Stimulated activated CD8-positive, alpha-beta memory T cell treated with anti-CD3 and anti-CD28 coated beads, Interleukin-7, amount 100 ng/mL, for 48 hours (primary cell): ENCODE measurements at regions not wholly inside any gene's neighbourhood (a gene's known extent, or its start where the extent isn't known, plus 50 kb on each side); places are given as distances from the start of the nearest gene placed in this dataset.
"Not testable (repeated sequence)": the region's sequence is repeated elsewhere in the genome, so short reads cannot be mapped to it uniquely, and the experiment has no call there.

Experiments
- DNase-seq, 2 donors: peaks; one replicate each; pipeline ENCODE4 v3.0.0-alpha.2; 2020; ENCODE audit warnings: low read depth in 1 of 2; ENCODE audit errors: extremely low read depth in 1 of 2

GRCh38 chr5:6115852-6116251 is 262.5 kb downstream of the MED10 start:
- DNase-seq, result no peak

- DNase-seq, result no peak
Observed at GRCh38 chr5:6112538-6112937, 265.8 kb downstream of the MED10 start.

- no peak for DNase-seq
Observed at GRCh38 chr5:6112125-6112524, 266.2 kb downstream of the MED10 start.

GRCh38 chr5:6111131-6111530 is 267.2 kb downstream of the MED10 start:
- no peak for DNase-seq

GRCh38 chr5:6110441-6111005 is 267.8 kb downstream of the MED10 start:
- DNase-seq, result no peak

- no peak for DNase-seq
Observed at GRCh38 chr5:6108981-6109825, 269.1 kb downstream of the MED10 start.

GRCh38 chr5:6108540-6108848 is 269.9 kb downstream of the MED10 start:
- DNase-seq, result no peak

- DNase-seq, result no peak
Observed at GRCh38 chr5:6107675-6108539, 270.4 kb downstream of the MED10 start.

GRCh38 chr5:6106756-6107155 is 271.6 kb downstream of the MED10 start:
- DNase-seq, result no peak

GRCh38 chr5:6105320-6105719 is 273.0 kb downstream of the MED10 start:
- no peak for DNase-seq

- DNase-seq, result no peak
Observed at GRCh38 chr5:6096101-6096500, 282.2 kb downstream of the MED10 start.

- not testable (repeated sequence) for DNase-seq
Observed at GRCh38 chr5:6094180-6094579, 284.2 kb downstream of the MED10 start.

GRCh38 chr5:6090838-6091237 is 287.5 kb downstream of the MED10 start:
- DNase-seq, result no peak

- DNase-seq, result no peak
Observed at GRCh38 chr5:6090079-6090654, 288.2 kb downstream of the MED10 start.

- no peak for DNase-seq
Observed at GRCh38 chr5:6088706-6089105, 289.6 kb downstream of the MED10 start.

GRCh38 chr5:6087576-6087975 is 290.8 kb downstream of the MED10 start:
- DNase-seq, result no peak

GRCh38 chr5:6086871-6087270 is 291.5 kb downstream of the MED10 start:
- DNase-seq, result no peak

- no peak for DNase-seq
Observed at GRCh38 chr5:6085341-6085860, 292.9 kb downstream of the MED10 start.

- DNase-seq, result no peak
Observed at GRCh38 chr5:6084836-6085235, 293.5 kb downstream of the MED10 start.

GRCh38 chr5:6084376-6084775 is 294.0 kb downstream of the MED10 start:
- no peak for DNase-seq

GRCh38 chr5:6083311-6083978 is 294.9 kb downstream of the MED10 start:
- no peak for DNase-seq
